Lung (tissue), 11 donors: ENCODE measurements at regions not wholly inside any gene's neighbourhood (a gene's known extent, or its start where the extent isn't known, plus 50 kb on each side); places are given as distances from the start of the nearest gene placed in this dataset.
A peak's percentile ranks its signal among the peaks of the same experiment; 100 is the strongest.

Experiments used
- ATAC-seq: fragments of 200-7000 bp; cut with Tn5 transposase; one replicate; pipeline ENCODE4 v1.9.1; 2020; ENCODE audit warnings: moderate number of reproducible peaks; ENCODE audit not compliant: insufficient read depth, low FRiP score
- DNase-seq, 3 donors: peaks; one replicate each; pipeline ENCODE4 v3.0.0-alpha.2; 2013 to 2017
- H3K27ac ChIP-seq, 2 donors: one replicate each; pipeline ENCODE4 v1.5.1; 2013; ENCODE audit warnings: mild to moderate bottlenecking in 2 of 2, moderate library complexity in 2 of 2, control low read depth in 1 of 2, inconsistent platforms in 1 of 2, low read depth in 1 of 2, low read length in 1 of 2
- H3K27me3 ChIP-seq, 3 donors: one replicate each; pipeline ENCODE4 v1.5.1; 2013; ENCODE audit warnings: low read length in 2 of 3; ENCODE audit not compliant: control insufficient read depth in 3 of 3, insufficient read depth in 3 of 3
- H3K36me3 ChIP-seq, 4 donors: one replicate each; pipeline ENCODE4 v1.5.1; 2013; ENCODE audit warnings: low read length in 4 of 4, mild to moderate bottlenecking in 1 of 4, moderate library complexity in 1 of 4; ENCODE audit not compliant: control insufficient read depth in 4 of 4, insufficient read depth in 4 of 4
- H3K4me1 ChIP-seq, 5 donors: one replicate each; pipeline ENCODE4 v1.5.1; 2013; ENCODE audit warnings: low read length in 5 of 5, mild to moderate bottlenecking in 2 of 5, moderate library complexity in 1 of 5; ENCODE audit not compliant: control insufficient read depth in 5 of 5, insufficient read depth in 5 of 5
- H3K4me3 ChIP-seq: one replicate; pipeline ENCODE4 v1.5.1; 2013; ENCODE audit warnings: mild to moderate bottlenecking, control low read depth, moderate library complexity
- H3K9ac ChIP-seq, 2 donors: one replicate each; pipeline ENCODE4 v1.5.1; 2013; ENCODE audit warnings: low read length in 2 of 2, control low read depth in 1 of 2; ENCODE audit not compliant: insufficient read depth in 1 of 2
- H3K9me3 ChIP-seq, 4 donors: one replicate each; pipeline ENCODE4 v1.5.1; 2013; ENCODE audit warnings: low read length in 3 of 4, mild to moderate bottlenecking in 1 of 4, moderate library complexity in 1 of 4; ENCODE audit not compliant: control insufficient read depth in 4 of 4, insufficient read depth in 3 of 4
- CTCF ChIP-seq: IDR thresholded peaks from 2 replicates; pipeline ENCODE4 v1.5.1; 2012; ENCODE audit warnings: mild to moderate bottlenecking; ENCODE audit errors: control extremely low read depth, extremely low read depth
- WGBS, 2 donors: extraction: QIAGEN DNeasy Blood & Tissue Kit; methylation state at CpG; one replicate each; pipeline ENCODE4 v1.1.7; 2013; 5-methylcytosine and 5-hydroxymethylcytosine counted together
- donor health status: control.
- donor health status: control.
- donor health status: Bipolar disorder and iron deficiency.
- donor health status: healthy.
- donor health status: DM: yes; HTN: yes; CAD: no.

- ATAC-seq (no peak), DNase-seq (peak in 1 of 3 donors; percentile 38)
- Histone ChIP-seq H3K36me3 (no peaks in the 10 kb centered on the region), H3K4me3 (no peak overlapping the region), H3K9me3 (no peaks in the 10 kb centered on the region), H3K4me1 (peaks cover 0 to 43% (median 8%) of the 10 kb centered on the region in 5 donors), H3K27ac (no peak overlapping the region), H3K9ac (no peak overlapping the region), H3K27me3 (no peaks in the 10 kb centered on the region)
- no peak for TF ChIP-seq CTCF
- 84 to 89% methylated on average over 6 of the region's 6 CpGs for WGBS, 2 donors
Observed at GRCh38 chr3:194083637-194084224, 52.2 kb upstream of the HES1 start.

DNA sequence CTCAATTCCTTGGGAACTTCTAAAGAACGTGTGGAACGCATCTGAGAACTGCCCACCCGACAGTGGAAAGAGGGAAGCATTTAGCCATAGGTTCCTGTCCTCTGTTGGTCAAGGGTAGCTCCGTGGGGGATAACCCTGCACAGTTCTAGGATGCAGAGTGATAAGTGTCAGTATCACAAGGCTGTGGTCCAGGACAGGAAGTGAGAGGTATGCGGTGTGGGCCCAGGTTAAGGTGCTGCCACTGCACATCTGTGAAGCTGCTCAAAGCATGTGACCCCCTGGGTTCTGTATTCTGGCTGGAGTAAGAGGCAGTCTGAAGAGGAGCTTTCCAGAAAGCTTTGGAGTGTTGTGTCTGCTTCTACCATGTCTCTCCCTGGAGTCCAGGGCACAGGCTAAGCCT is 51.7 kb upstream of the HES1 start:
- H3K36me3 ChIP-seq = no peaks in the 10 kb centered on the region
- DNase-seq (no peak), ATAC-seq (no peak)
- no peaks in the 10 kb centered on the region for H3K27me3 ChIP-seq
- 71 to 78% methylated on average over 5 of the region's 5 CpGs for WGBS, 2 donors
- H3K27ac ChIP-seq = no peak overlapping the region
- H3K9me3 ChIP-seq = no peaks in the 10 kb centered on the region
- H3K4me1 ChIP-seq = peaks cover 0 to 40% (median 8%) of the 10 kb centered on the region in 5 donors
- TF ChIP-seq CTCF = no peak
- no peak overlapping the region for H3K4me3 ChIP-seq
- no peak overlapping the region for H3K9ac ChIP-seq
